ENCODE measurements at regions not wholly inside any gene's neighbourhood (a gene's known extent, or its start where the extent isn't known, plus 50 kb on each side); places are given as distances from the start of the nearest gene placed in this dataset.

- TF ChIP-seq POLR2AphosphoS5 (IDR thresholded peaks at IDR 0.05; ENCODE audit: low read depth), result no peak
- no peak for TF ChIP-seq CTCF (conservative IDR thresholded peaks at IDR 0.05; ENCODE audit: low read depth in 2 of 2)
- no peak for TF ChIP-seq EZH2phosphoT487 (IDR thresholded peaks at IDR 0.05; ENCODE audit: unreplicated experiment)
- TF ChIP-seq ZNF331 (CRISPR knock-in tag; IDR thresholded peaks at IDR 0.05; ENCODE audit: low read depth), result no peak
- TF ChIP-seq EZH2 (IDR thresholded peaks at IDR 0.05; ENCODE audit: low read depth, unreplicated experiment), result no peak
- no peak for TF ChIP-seq REST (IDR thresholded peaks at IDR 0.05; ENCODE audit: unreplicated experiment)
- no peak for TF ChIP-seq JUNB (IDR thresholded peaks at IDR 0.05; ENCODE audit: unreplicated experiment)
- TF ChIP-seq ZNF114 (CRISPR knock-in tag; IDR thresholded peaks at IDR 0.05), result no peak
- TF ChIP-seq ZNF462 (CRISPR knock-in tag; IDR thresholded peaks at IDR 0.05), result no peak
- no peak for TF ChIP-seq CREB1 (CRISPR knock-in tag; IDR thresholded peaks at IDR 0.05; ENCODE audit: low read depth)
- no peak for TF ChIP-seq ETS1 (IDR thresholded peaks at IDR 0.05)
- TF ChIP-seq STAT1 (IDR thresholded peaks at IDR 0.05; ENCODE audit: unreplicated experiment), result no peak
- TF ChIP-seq NANOG (IDR thresholded peaks at IDR 0.05; ENCODE audit: borderline replicate concordance), result no peak
Observed at GRCh38 chr2:51108794-51109193, 76.9 kb upstream of the NRXN1 start.

Measured in GM23338 (cell line).